HG03196 (cell line): ENCODE measurements at regions not wholly inside any gene's neighbourhood (a gene's known extent, or its start where the extent isn't known, plus 50 kb on each side); places are given as distances from the start of the nearest gene placed in this dataset.

ENCODE experiments used
- ATAC-seq: cut with Tn5 transposase; IDR thresholded peaks from one replicate; pipeline ENCODE4 v1.9.1; 2021; ENCODE audit not compliant: unreplicated experiment

- no peak for ATAC-seq
Observed at GRCh38 chr10:78740976-78741915, 327.5 kb upstream of the ZMIZ1 start.

GRCh38 chr10:78742406-78742729 is 326.4 kb upstream of the ZMIZ1 start:
- ATAC-seq = no peak

GRCh38 chr10:78742730-78743615 is 325.8 kb upstream of the ZMIZ1 start:
- ATAC-seq = no peak

GRCh38 chr10:78744056-78744455 is 324.7 kb upstream of the ZMIZ1 start:
- no peak for ATAC-seq

GRCh38 chr10:78744491-78745090 is 324.2 kb upstream of the ZMIZ1 start:
- no peak for ATAC-seq

GRCh38 chr10:78745441-78745840 is 323.3 kb upstream of the ZMIZ1 start:
- ATAC-seq = no peak

GRCh38 chr10:78746155-78746763 is 322.5 kb upstream of the ZMIZ1 start:
- ATAC-seq = no peak

GRCh38 chr10:78747401-78748234 is 321.1 kb upstream of the ZMIZ1 start:
- ATAC-seq = no peak

GRCh38 chr10:78748235-78748533 is 320.6 kb upstream of the ZMIZ1 start:
- ATAC-seq = no peak

GRCh38 chr10:78749200-78749599 is 319.6 kb upstream of the ZMIZ1 start:
- ATAC-seq = no peak

- ATAC-seq = no peak
Observed at GRCh38 chr10:78749898-78750297, 318.9 kb upstream of the ZMIZ1 start.

- ATAC-seq = no peak
Observed at GRCh38 chr10:78750418-78750817, 318.3 kb upstream of the ZMIZ1 start.

GRCh38 chr10:78751716-78752115 is 317.1 kb upstream of the ZMIZ1 start:
- no peak for ATAC-seq

- ATAC-seq = no peak
Observed at GRCh38 chr10:78752221-78752620, 316.5 kb upstream of the ZMIZ1 start.

- no peak for ATAC-seq
Observed at GRCh38 chr10:78752708-78753107, 316.1 kb upstream of the ZMIZ1 start.

GRCh38 chr10:78754269-78755062 is 314.3 kb upstream of the ZMIZ1 start:
- ATAC-seq = no peak

- no peak for ATAC-seq
Observed at GRCh38 chr10:78755063-78755701, 313.6 kb upstream of the ZMIZ1 start.

- no peak for ATAC-seq
Observed at GRCh38 chr10:78755877-78756455, 312.8 kb upstream of the ZMIZ1 start.
